CD4-positive, alpha-beta T cell treated with Interleukin-17A for 4 hours (primary cell): ENCODE measurements at regions not wholly inside any gene's neighbourhood (a gene's known extent, or its start where the extent isn't known, plus 50 kb on each side); places are given as distances from the start of the nearest gene placed in this dataset.
"Not testable (repeated sequence)": the region's sequence is repeated elsewhere in the genome, so short reads cannot be mapped to it uniquely, and the experiment has no call there.

Experiments used
- DNase-seq: peaks from one replicate; pipeline ENCODE4 v3.0.0-alpha.2; 2020; ENCODE audit warnings: mixed read lengths

- no peak for DNase-seq
Observed at GRCh38 chr14:105993814-105994213, 467.4 kb downstream of the TMEM121 start.

DNA sequence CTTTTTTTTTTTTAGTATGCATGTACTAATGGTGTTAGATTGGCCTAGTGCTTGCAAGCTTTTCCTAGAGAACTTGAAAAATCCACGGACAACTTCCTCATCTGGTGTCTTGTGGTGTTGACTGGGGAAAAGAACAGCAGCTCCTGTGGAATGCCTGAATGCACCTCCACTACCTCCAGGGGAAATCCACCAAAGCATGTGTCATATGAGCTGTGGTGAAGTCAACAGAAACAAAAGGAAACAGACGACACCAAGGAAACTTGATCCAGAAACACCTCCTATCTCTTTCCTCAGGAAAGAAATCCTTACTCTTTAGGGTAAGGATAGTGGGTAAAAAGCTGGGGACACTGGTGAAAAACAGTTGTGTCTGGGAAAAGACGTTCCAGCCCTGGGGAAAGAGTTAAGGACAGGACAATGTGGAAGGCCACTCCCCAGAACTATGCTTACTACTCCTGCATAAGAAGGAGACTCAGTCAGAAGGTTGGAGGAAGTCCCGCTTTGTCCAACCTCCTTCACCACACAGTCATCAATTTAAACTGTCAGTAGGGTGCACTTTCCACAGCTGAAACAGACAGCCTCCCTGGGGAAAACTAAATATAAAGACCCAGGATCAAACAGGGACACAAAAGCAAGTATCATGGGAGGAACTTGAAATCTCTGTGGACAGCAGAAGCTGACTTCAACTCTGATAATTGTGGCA lies 468.8 kb downstream of the TMEM121 start:
- DNase-seq: not testable (repeated sequence)

DNA sequence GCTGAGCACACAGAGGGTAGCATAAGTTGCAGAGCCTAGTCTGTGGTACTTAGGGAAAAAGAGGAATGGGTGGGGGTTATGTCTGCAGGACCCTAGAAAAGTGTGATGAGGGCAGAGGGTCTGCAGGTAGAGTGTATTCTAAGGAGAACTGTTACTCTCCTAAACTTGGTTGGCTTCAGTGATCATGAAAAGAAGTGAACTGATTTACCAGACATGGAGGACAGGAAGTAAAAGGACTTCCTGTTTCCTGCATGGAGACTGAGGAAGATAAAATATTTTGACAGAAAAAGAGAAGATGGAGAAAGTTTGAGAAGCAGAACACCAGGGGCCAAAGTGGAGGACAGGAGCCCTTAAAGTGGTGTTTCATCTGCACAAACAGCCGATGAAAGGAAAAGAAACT lies 472.2 kb downstream of the TMEM121 start:
- DNase-seq: not testable (repeated sequence)

DNA sequence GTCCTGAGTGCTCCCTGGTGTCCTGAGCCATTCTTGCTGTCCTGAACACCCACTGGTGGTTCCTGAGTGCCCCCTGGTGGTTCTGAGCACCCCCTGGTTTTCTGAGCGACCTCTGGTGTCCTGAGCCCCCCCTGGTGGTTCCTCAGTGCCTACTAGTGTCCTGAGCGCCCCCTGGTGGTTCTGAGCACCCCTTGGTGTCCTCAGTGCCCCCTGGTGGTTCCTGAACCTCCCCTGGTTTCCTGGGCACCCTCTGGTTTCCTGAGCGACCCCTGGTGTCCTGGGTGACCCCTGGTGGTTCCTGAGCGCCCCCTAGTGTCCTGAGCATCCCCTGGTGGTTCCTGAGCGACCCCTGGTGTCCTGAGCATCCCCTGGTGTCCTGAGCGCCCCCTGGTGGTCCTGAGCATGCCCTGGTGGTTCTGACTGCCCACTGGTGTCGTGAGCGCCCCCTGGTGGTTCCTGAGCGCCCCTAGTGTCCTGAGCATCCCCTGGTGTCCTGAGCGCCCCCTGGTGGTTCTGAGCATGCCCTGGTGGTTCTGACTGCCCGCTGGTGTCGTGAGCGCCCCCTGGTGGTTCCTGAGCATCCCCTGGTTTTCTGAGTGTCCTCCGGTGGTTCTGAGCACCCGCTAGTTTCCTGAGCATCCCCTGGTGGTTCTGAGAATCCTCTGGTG lies 473.1 kb downstream of the TMEM121 start:
- DNase-seq: peak; percentile 86

GRCh38 chr14:106000029-106000511 lies 473.7 kb downstream of the TMEM121 start:
- peak; percentile 21 for DNase-seq

DNA sequence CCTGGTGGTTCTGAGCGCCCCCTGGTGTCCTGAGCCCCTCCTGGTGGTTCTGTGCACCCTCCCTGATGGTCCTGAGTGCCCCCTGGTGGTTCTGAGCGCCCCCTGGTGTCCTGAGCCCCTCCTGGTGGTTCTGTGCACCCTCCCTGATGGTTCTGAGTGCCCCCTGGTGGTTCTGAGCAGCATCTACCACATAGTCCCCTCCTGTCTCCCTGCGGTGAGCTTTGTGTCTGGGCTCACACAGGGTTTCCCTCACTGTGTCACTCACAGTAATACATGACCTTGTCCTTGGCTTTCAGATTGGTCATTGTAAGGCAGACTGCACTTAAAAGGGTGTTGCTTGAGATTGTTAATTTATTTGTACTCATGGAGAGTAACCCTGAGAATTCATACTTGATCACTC lies 474.9 kb downstream of the TMEM121 start:
- DNase-seq: not testable (repeated sequence)

GRCh38 chr14:106003351-106003750 lies 477.0 kb downstream of the TMEM121 start:
- DNase-seq: no peak

DNA sequence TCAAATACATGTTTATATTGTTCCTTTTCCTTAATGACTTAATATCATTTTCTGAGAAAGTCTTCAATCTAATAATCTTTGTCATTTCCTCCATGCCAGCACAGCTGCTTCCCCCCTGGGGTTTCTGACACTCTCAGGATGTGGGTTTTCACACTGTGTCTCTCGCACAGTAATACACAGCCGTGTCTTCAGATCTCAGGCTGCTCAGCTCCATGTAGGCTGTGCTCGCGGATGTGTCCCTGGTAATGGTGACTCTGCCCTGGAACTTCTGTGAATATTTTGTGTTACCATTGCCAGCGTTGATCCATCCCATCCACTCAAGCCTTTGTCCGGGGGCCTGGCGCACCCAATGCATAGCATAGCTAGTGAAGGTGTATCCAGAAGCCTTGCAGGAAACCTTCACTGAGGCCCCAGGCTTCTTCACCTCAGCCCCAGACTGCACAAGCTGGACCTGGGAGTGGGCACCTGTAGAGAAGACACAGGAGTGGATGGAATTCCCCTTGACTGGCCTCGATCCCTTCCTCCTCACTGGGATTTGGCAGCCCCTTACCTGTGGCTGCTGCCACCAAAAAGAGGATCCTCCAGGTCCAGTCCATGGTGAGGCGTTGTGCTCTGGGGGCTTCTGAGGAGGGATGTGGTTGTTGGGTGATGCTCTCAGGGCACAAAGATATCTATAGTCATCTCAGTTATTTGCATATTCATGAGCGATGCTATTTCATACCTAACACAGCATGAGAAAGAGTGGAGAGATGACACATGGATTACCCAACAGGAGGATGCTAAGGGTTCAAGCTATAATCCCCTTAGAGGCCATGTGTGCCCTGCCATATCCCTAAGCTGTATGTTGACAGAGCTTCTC lies 478.8 kb downstream of the TMEM121 start:
- DNase-seq: peak; percentile 78

GRCh38 chr14:106006043-106006442 lies 479.7 kb downstream of the TMEM121 start:
- peak; percentile 65 for DNase-seq

GRCh38 chr14:106006716-106007115 lies 480.3 kb downstream of the TMEM121 start:
- not testable (repeated sequence) for DNase-seq

GRCh38 chr14:106010783-106011182 lies 484.4 kb downstream of the TMEM121 start:
- DNase-seq: no peak

DNA sequence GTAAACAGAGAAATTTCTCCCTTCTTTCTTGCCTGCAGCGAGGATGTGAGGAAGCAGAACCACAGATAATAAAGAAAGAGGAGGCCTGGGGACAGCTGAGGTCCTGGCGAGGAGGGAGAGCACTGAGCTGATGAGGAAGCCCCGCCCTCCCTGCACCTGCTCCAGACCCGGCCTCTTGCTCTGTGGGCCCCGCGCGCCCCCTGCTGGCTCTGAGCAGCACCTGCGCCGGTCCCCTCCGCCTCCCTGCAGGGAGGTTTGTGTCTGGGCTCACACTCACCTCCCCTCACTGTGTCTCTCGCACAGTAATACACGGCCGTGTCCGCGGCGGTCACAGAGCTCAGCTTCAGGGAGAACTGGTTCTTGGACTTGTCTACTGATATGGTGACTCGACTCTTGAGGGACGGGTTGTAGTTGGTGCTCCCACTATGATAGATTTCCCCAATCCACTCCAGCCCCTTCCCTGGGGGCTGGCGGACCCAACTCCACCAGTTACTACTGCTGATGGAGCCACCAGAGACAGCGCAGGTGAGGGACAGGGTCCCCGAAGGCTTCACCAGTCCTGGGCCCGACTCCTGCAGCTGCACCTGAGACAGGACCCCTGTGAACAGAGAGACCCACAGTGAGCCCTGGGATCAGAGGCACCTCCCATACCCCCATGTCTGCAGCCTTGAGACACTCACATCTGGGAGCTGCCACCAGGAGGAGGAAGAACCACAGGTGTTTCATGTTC lies 485.4 kb downstream of the TMEM121 start:
- peak; percentile 92 for DNase-seq

DNA sequence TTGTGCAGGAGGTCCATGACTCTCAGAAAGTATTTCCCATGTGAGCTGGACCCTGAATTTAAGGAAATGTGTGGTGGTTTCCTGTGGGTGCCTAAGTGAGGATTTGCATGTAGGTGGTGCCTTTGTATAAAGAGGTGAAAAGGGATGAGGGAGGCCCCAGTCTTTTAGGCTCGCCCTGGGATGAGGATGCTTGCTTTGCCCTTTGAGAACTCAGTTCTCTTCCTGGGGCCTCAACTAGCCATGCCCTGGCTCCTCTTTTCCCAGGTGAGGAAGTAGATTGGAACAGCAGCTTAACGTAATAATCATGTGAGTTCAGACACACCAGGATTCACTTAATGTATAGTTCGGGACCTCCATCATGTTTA lies 486.0 kb downstream of the TMEM121 start:
- not testable (repeated sequence) for DNase-seq

DNA sequence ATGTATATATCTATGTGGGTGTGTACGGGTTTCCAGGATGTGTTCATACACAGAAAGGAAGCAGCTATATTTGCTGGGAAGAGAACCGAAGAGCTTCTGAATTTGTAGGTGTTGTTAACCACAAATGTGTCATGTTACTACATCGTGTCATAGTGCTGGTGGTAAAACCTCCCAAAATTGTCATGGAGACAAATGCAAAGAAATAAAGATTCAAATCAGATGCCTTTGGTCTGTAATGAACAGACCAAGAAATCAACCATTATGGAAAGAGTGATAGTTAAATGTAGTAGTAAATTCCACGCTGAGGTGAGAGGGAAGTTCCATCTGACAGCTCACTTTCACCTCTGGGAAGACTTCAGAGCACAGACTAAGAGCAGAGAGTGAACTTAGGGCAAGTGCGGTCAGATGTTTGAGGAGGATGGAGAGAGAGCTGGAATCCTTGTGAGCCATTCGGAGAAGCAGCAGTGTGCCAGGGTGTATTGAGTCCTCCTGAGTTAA lies 487.5 kb downstream of the TMEM121 start:
- DNase-seq: no peak

GRCh38 chr14:106017952-106018351 lies 491.6 kb downstream of the TMEM121 start:
- DNase-seq: not testable (repeated sequence)

DNA sequence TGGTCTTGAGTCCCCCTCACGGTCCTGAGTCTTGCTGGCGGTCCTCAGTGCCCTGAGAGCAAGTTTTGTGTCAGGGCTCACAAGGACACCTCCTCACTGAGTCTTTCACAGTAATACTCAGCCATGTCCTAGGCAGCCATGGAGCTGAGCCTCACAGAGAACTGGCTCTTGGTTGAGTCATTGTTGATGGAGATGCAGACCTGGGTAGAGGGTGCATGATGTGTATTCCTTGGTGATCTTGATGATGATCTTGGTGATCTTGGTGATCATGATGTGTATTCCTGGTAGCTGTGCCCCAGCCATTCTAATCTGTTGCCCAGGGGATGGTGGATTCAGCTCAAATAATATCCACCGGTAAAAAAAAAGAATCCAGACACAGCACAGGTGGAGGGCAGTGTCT lies 495.4 kb downstream of the TMEM121 start:
- no peak for DNase-seq

GRCh38 chr14:106022648-106023047 lies 496.3 kb downstream of the TMEM121 start:
- not testable (repeated sequence) for DNase-seq

- DNase-seq: no peak
Observed at GRCh38 chr14:106023411-106023810, 497.0 kb downstream of the TMEM121 start.

GRCh38 chr14:106024983-106025604 lies 498.7 kb downstream of the TMEM121 start:
- DNase-seq: peak; percentile 61

DNA sequence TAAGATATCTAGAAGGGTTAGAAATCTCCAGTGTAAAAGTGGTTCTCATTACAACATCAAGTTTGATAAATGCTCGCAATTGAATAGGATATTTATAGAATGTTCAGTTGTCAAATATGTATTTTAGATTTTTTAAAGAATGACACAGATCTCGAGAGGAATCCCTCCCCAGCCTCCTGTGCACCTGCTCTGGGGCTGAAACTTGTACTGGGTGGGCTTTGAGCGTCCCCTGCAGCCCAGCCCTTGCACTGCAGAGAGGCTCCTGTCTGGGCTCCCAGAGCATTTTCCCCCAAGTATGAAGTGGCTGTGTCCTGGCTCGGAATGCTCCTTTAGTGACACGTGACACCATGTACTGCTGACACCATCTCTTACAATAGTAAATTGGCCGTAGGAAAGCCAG lies 499.6 kb downstream of the TMEM121 start:
- no peak for DNase-seq

DNA sequence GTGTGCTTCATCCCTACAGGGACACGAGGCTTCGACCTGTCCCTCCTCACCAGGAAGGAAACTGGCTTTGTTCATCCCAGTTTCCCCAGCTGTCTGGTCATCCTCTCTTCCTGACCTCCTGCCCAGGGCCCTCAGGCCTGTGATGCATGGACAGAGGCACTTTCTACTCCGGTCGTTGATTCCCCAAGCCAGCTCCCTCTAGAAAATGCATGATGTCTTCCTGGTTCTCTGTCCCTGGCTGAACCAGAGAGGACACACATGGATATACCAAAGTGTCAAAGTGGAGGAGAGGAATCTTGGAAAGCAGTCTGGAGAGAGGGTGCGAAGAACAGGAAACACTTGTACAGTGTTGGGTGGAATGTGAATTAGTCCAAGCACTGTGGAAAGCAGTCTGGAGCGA lies 501.4 kb downstream of the TMEM121 start:
- not testable (repeated sequence) for DNase-seq

DNA sequence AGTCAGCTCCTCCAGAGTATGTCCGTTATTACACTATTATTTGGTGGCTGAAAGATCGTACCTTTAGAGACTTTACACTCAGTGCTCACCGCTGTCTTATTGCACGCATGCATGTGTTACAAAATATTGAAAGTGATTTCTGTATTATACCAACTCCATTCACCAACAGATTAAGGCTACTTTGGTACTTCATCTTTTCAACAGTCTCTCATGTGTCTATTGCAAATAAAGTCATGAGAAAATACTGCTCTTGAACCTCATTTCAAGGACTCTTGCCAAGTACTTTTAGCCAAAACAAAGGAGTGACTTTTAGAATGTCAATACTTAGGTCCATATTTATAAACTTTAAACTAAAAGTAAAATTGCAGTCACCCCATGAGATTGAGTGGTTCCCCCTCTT lies 503.6 kb downstream of the TMEM121 start:
- DNase-seq: no peak
